Activated CD8-positive, alpha-beta T cell treated with anti-CD3 and anti-CD28 coated beads for 36 hours (primary cell): ENCODE measurements at regions not wholly inside any gene's neighbourhood (a gene's known extent, or its start where the extent isn't known, plus 50 kb on each side); places are given as distances from the start of the nearest gene placed in this dataset.

Source experiments
- ATAC-seq: fragments of 200-7000 bp; cut with Tn5 transposase; one replicate; pipeline ENCODE4 v1.10.0; 2021; ENCODE audit warnings: mild to moderate bottlenecking, moderate library complexity
- CTCF ChIA-PET: fragments of 350-600 bp; sonication (Branson Sonifier 250); formaldehyde crosslinking; loops from one replicate; lab custom pipeline; 2021; ENCODE audit warnings: antibody characterized with exemption; lab: Charles Lee
- POLR2A ChIA-PET: fragments of 350-600 bp; sonication (Branson Sonifier 250); formaldehyde crosslinking; loops from one replicate; lab custom pipeline; 2021; ENCODE audit warnings: antibody characterized with exemption; lab: Charles Lee
- DNase-seq: peaks from one replicate; pipeline ENCODE4 v3.0.0-alpha.2; 2020
- H3K27ac Mint-ChIP-seq: one replicate; pipeline ENCODE4 v1.8.0; 2021; ENCODE audit warnings: mild to moderate bottlenecking, mixed read lengths
- H3K27me3 Mint-ChIP-seq: one replicate; pipeline ENCODE4 v1.8.0; 2021; ENCODE audit warnings: mixed read lengths
- H3K36me3 Mint-ChIP-seq: one replicate; pipeline ENCODE4 v1.8.0; 2021; ENCODE audit warnings: low read depth, mixed read lengths
- H3K4me1 Mint-ChIP-seq: one replicate; pipeline ENCODE4 v1.8.0; 2021; ENCODE audit warnings: low read depth, mixed read lengths
- H3K4me3 Mint-ChIP-seq: one replicate; pipeline ENCODE4 v1.8.0; 2021; ENCODE audit warnings: mild to moderate bottlenecking, moderate library complexity, mixed read lengths
- H3K9me3 Mint-ChIP-seq: one replicate; pipeline ENCODE4 v1.8.0; 2021; ENCODE audit warnings: mixed read lengths
- intact Hi-C: fragments of 100-400 bp; cut with micrococcal nuclease; formaldehyde crosslinking; loops from one replicate; pipeline ENCODE4 v1.10.0; 2022
- TF ChIP-seq, protein P1 (sequence below): fragments of 200-600 bp; IDR thresholded peaks from one replicate; pipeline ENCODE4 v1.8.0; 2022; ENCODE audit warnings: antibody characterized with exemption, mild to moderate bottlenecking

- intact Hi-C loops = no loop called here
- POLR2A ChIA-PET = no interaction called here
- no peak overlapping the region for H3K4me3 Mint-ChIP-seq
- H3K27me3 Mint-ChIP-seq = no peaks in the 10 kb centered on the region
- DNase-seq = no peak
- H3K4me1 Mint-ChIP-seq = peaks cover 2% of the 10 kb centered on the region
- H3K9me3 Mint-ChIP-seq = no peaks in the 10 kb centered on the region
- ATAC-seq = no peak
- CTCF ChIA-PET = interaction anchor here (1.0 kb wide), 2 partner anchors 20 to 55 kb away, joined by 3 read pairs; no protein-coding TSS in a partner anchor
- H3K27ac Mint-ChIP-seq = no peak overlapping the region
- H3K36me3 Mint-ChIP-seq = no peaks in the 10 kb centered on the region
- TF ChIP-seq, protein P1, sequence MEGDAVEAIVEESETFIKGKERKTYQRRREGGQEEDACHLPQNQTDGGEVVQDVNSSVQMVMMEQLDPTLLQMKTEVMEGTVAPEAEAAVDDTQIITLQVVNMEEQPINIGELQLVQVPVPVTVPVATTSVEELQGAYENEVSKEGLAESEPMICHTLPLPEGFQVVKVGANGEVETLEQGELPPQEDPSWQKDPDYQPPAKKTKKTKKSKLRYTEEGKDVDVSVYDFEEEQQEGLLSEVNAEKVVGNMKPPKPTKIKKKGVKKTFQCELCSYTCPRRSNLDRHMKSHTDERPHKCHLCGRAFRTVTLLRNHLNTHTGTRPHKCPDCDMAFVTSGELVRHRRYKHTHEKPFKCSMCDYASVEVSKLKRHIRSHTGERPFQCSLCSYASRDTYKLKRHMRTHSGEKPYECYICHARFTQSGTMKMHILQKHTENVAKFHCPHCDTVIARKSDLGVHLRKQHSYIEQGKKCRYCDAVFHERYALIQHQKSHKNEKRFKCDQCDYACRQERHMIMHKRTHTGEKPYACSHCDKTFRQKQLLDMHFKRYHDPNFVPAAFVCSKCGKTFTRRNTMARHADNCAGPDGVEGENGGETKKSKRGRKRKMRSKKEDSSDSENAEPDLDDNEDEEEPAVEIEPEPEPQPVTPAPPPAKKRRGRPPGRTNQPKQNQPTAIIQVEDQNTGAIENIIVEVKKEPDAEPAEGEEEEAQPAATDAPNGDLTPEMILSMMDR = no peak
Measured at GRCh38 chr6:138571181-138571580, 71.9 kb upstream of the NHSL1 start.

DNA sequence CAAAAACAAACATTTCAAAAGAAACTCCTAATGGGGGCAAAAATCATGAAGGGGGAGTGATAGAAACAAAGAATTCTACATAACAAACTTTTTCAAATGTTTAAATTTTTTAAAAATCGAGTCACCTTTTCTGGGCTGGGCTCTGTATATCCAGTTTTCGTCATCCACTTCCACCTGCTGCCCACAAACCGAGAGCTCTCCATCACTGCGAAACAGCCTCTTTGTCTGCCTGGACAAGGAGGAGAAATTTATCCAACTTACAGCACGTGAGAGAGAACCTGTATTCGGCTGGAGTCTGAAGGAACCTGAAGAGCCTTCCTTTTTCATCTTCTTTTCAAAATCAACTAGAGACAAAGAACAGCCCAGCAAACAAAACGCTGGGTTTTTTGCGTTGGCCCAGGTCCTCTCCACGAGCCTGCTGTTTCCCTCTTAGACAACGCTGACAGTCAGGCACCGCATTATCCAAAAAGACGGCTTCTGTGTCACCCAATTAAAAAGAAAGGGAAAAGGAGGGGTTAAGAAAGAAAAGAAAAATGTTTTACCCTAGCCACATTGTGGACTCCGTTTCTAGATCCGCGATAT, 72.4 kb upstream of the NHSL1 start:
- ATAC-seq = no peak
- H3K36me3 Mint-ChIP-seq = no peaks in the 10 kb centered on the region
- H3K4me3 Mint-ChIP-seq = no peak overlapping the region
- H3K4me1 Mint-ChIP-seq = peaks cover 2% of the 10 kb centered on the region
- no peaks in the 10 kb centered on the region for H3K27me3 Mint-ChIP-seq
- intact Hi-C loops = no loop called here
- no peak overlapping the region for H3K27ac Mint-ChIP-seq
- ChIA-PET POLR2A (no interaction called here), CTCF (interaction anchor here (1.0 kb wide), 1 partner anchor 55 kb away, joined by 3 read pairs; no protein-coding TSS in a partner anchor)
- DNase-seq = no peak
- TF ChIP-seq, protein P1 = no peak
- H3K9me3 Mint-ChIP-seq = no peaks in the 10 kb centered on the region

DNA sequence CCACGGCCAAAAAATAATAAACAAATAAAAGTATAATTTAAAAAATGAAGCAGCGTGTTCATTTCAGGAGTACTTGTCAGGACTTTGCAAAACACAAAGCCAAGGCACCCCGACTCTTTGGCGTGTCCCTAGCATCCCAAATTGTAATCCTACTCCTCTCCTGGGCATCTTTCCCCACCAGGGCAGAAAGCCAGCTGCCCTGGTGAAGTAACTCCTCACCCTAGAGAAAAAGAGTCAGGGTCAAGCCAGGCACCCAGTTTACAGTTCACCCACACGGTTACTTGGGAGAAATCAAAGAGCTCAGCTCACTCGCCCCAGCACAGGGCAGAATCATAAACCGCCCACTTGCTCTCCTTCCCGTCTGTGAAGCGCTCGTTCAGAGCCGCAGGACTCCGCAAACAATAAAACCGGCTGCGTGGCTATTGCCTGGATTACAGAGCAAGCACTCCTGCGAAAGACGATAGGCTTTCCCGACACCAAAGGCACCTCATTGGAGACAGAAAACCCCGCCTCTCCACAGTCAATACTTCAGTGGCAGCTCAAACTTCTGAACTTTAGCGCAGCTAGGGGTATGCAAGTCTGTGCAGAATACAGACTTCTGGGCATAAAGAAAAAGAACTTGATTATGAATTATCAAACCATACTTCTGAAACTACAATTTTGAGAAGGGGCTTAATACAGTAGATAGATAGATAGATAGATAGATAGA, 73.0 kb upstream of the NHSL1 start:
- peak; percentile 47 for ATAC-seq
- CTCF ChIA-PET = no interaction called here

GRCh38 chr6:138572885-138573284, 73.6 kb upstream of the NHSL1 start:
- DNase-seq = no peak
- H3K27me3 Mint-ChIP-seq = no peaks in the 10 kb centered on the region
- CTCF ChIA-PET = interaction anchor here (1.4 kb wide), 1 partner anchor 16 kb away, joined by 3 read pairs; no protein-coding TSS in a partner anchor
- TF ChIP-seq, protein P1 = no peak
- intact Hi-C loops = no loop called here
- no peaks in the 10 kb centered on the region for H3K9me3 Mint-ChIP-seq
- H3K4me1 Mint-ChIP-seq = peaks cover 7% of the 10 kb centered on the region
- H3K4me3 Mint-ChIP-seq = no peak overlapping the region
- POLR2A ChIA-PET = interaction anchor here (0.7 kb wide), 1 partner anchor 12 kb away, joined by 3 read pairs; no protein-coding TSS in a partner anchor
- H3K27ac Mint-ChIP-seq = no peak overlapping the region
- no peak for ATAC-seq
- H3K36me3 Mint-ChIP-seq = no peaks in the 10 kb centered on the region

More for the DNA sequence above, 73.0 kb upstream of the NHSL1 start:
- Mint-ChIP-seq H3K36me3 (no peaks in the 10 kb centered on the region), H3K27me3 (no peaks in the 10 kb centered on the region), H3K4me1 (peaks cover 6% of the 10 kb centered on the region), H3K9me3 (no peaks in the 10 kb centered on the region), H3K4me3 (no peak overlapping the region), H3K27ac (no peak overlapping the region)
- TF ChIP-seq, protein P1 = no peak
- intact Hi-C loops = no loop called here
- peak; percentile 20 for DNase-seq
- POLR2A ChIA-PET = interaction anchor here (0.7 kb wide), 1 partner anchor 12 kb away, joined by 3 read pairs; no protein-coding TSS in a partner anchor

DNA sequence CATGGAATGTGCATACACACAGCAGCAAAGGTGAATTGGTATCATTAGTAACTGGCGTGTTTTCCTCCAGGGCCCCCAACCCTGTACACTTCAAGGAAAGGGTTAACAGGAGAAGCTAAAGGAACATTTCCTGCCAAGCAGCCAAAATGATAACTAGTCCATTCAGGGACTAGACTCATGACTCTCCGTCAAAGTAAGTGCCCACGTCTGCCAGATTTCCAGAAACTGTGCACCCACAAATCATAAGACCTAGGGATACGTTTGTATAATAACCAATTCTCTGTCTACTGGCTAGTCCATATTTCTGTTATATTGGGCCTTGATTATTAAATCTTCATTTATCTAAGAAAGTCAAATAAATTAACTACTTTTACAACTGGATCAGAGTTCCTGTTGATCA, 76.0 kb upstream of the NHSL1 start:
- TF ChIP-seq, protein P1 = no peak
- intact Hi-C loops = no loop called here
- H3K36me3 Mint-ChIP-seq = no peaks in the 10 kb centered on the region
- POLR2A ChIA-PET = no interaction called here
- DNase-seq (no peak), ATAC-seq (no peak)
- H3K4me3 Mint-ChIP-seq = no peak overlapping the region
- H3K27me3 Mint-ChIP-seq = no peaks in the 10 kb centered on the region
- CTCF ChIA-PET = interaction anchor here (0.9 to 2.2 kb wide), 3 partner anchors 9 to 15 kb away, joined by 3 to 8 read pairs (median 4); no protein-coding TSS in a partner anchor
- peaks cover 7% of the 10 kb centered on the region for H3K4me1 Mint-ChIP-seq
- H3K9me3 Mint-ChIP-seq = no peaks in the 10 kb centered on the region
- H3K27ac Mint-ChIP-seq = no peak overlapping the region
